ENCODE measurements at regions not wholly inside any gene's neighbourhood (a gene's known extent, or its start where the extent isn't known, plus 50 kb on each side); places are given as distances from the start of the nearest gene placed in this dataset.

GRCh38 chr9:31084350-31084749, 1300.1 kb upstream of the ACO1 start:
- TF ChIP-seq, protein P1, sequence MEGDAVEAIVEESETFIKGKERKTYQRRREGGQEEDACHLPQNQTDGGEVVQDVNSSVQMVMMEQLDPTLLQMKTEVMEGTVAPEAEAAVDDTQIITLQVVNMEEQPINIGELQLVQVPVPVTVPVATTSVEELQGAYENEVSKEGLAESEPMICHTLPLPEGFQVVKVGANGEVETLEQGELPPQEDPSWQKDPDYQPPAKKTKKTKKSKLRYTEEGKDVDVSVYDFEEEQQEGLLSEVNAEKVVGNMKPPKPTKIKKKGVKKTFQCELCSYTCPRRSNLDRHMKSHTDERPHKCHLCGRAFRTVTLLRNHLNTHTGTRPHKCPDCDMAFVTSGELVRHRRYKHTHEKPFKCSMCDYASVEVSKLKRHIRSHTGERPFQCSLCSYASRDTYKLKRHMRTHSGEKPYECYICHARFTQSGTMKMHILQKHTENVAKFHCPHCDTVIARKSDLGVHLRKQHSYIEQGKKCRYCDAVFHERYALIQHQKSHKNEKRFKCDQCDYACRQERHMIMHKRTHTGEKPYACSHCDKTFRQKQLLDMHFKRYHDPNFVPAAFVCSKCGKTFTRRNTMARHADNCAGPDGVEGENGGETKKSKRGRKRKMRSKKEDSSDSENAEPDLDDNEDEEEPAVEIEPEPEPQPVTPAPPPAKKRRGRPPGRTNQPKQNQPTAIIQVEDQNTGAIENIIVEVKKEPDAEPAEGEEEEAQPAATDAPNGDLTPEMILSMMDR (IDR thresholded peaks at IDR 0.05; ENCODE audit: low read length): no peak
- no peak for TF ChIP-seq EZH2 (IDR thresholded peaks at IDR 0.05; ENCODE audit: borderline replicate concordance, low read length)
